Gastrocnemius medialis (tissue), 4 donors: ENCODE measurements at regions not wholly inside any gene's neighbourhood (a gene's known extent, or its start where the extent isn't known, plus 50 kb on each side); places are given as distances from the start of the nearest gene placed in this dataset.

Experiments
- ATAC-seq, 2 donors: fragments of 150-250 bp; one replicate each; pipeline ENCODE4 v1.9.1; 2016
- DNase-seq, 2 donors: peaks; one replicate each; pipeline ENCODE4 v3.0.0-alpha.2; 2019
- H3K27ac ChIP-seq, 4 donors: fragments of 200-600 bp; sonication (generic); 1 replicate in 1 of 4; 2 replicates in 3 of 4; pipeline ENCODE4 v1.5.1; 2016 to 2018; ENCODE audit warnings: mild to moderate bottlenecking in 2 of 4, moderate library complexity in 1 of 4
- H3K27me3 ChIP-seq, 3 donors: fragments of 200-600 bp; sonication (generic) in 2 of 3; 1 replicate in 1 of 3; 2 replicates in 2 of 3; pipeline versions ENCODE4 v1.5.1 to v1.6.0; 2016 to 2019; ENCODE audit warnings: mild to moderate bottlenecking in 1 of 3, moderate library complexity in 1 of 3
- H3K36me3 ChIP-seq, 2 donors: fragments of 200-600 bp; sonication (generic) in 1 of 2; one replicate each; pipeline ENCODE4 v1.5.1; 2017 to 2018
- H3K4me1 ChIP-seq, 2 donors: fragments of 200-600 bp; sonication (generic) in 1 of 2; one replicate each; pipeline ENCODE4 v1.5.1; 2016 to 2017; ENCODE audit warnings: mild to moderate bottlenecking in 2 of 2
- H3K4me3 ChIP-seq, 4 donors: fragments of 200-600 bp; sonication (generic) in 3 of 4; 1 replicate in 1 of 4; 2 replicates in 3 of 4; pipeline ENCODE4 v1.5.1; 2016 to 2019; ENCODE audit warnings: mild to moderate bottlenecking in 2 of 4
- H3K9me3 ChIP-seq, 3 donors: fragments of 200-600 bp; sonication (generic) in 2 of 3; 1 replicate in 1 of 3; 2 replicates in 2 of 3; pipeline ENCODE4 v1.5.1; 2016 to 2019
- POLR2A ChIP-seq, 2 donors: fragments of 450-650 bp; IDR thresholded peaks; one replicate each; pipeline ENCODE4 v1.6.1; 2017; ENCODE audit warnings: antibody characterized with exemption in 2 of 2, mild to moderate bottlenecking in 2 of 2, moderate library complexity in 2 of 2
- in situ Hi-C, 4 donors: fragments of 200-750 bp; cut with MboI; loops; one replicate each; pipeline versions ENCODE4 v1.15.0 to v1.8.0; 2017; ENCODE audit warnings: low sequenced_read_pairs in 4 of 4
- intact Hi-C: fragments of 100-400 bp; cut with DNase I; formaldehyde crosslinking; loops from one replicate; pipeline ENCODE4 v1.15.1; 2023; ENCODE audit warnings: low total_unique reads
- TF ChIP-seq, protein P1 (sequence below), 5 experiments: fragments of 450-650 bp in 3 of 5; fragments of 200-600 bp in 2 of 5; sonication (generic) in 2 of 5; IDR thresholded peaks in 4 of 5; conservative IDR thresholded peaks in 1 of 5; 1 replicate in 4 of 5; 2 replicates in 1 of 5; pipeline ENCODE4 v1.5.1; 2016 to 2019; ENCODE audit warnings: antibody characterized with exemption in 5 of 5, mild to moderate bottlenecking in 3 of 5, moderate library complexity in 3 of 5

DNA sequence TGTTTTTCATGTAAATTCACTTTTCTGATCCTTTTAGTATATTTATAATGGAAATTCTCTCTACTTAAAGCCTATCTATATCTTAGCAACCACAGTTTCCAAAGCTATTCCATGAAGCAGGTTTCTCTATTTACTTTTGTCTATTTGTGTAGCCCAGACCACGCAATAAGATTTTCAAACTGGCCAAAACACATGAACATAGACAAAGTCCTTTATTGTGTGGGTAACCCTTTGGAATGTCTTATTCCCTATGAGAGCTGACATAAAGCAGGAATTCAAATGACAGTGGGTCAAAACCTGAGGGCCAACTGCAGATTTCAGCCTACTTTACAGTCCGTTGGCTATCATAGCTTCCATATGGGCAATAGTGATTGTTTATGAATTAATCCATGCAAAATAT lies 252.6 kb downstream of the LTN1 start:
- H3K4me3 ChIP-seq: no peak overlapping the region
- ATAC-seq (no peak), DNase-seq (no peak)
- H3K27me3 ChIP-seq: no peaks in the 10 kb centered on the region
- peaks cover under 1 to 3% of the 10 kb centered on the region in 2 donors for H3K4me1 ChIP-seq
- H3K9me3 ChIP-seq: no peaks in the 10 kb centered on the region
- H3K27ac ChIP-seq: no peak overlapping the region
- in situ Hi-C loops (loop anchor here (10.0 to 25.0 kb wide), 8 partner anchors 205 to 1895 kb away; partner anchors contain the start of gene ADAMTS1 (in 3 of the 4)), intact Hi-C loops (loop anchor here (10.0 kb wide), 2 partner anchors 405 to 665 kb away; no protein-coding TSS in a partner anchor)
- no peak for TF ChIP-seq POLR2A (IDR thresholded peaks at IDR 0.05)
- TF ChIP-seq, protein P1, sequence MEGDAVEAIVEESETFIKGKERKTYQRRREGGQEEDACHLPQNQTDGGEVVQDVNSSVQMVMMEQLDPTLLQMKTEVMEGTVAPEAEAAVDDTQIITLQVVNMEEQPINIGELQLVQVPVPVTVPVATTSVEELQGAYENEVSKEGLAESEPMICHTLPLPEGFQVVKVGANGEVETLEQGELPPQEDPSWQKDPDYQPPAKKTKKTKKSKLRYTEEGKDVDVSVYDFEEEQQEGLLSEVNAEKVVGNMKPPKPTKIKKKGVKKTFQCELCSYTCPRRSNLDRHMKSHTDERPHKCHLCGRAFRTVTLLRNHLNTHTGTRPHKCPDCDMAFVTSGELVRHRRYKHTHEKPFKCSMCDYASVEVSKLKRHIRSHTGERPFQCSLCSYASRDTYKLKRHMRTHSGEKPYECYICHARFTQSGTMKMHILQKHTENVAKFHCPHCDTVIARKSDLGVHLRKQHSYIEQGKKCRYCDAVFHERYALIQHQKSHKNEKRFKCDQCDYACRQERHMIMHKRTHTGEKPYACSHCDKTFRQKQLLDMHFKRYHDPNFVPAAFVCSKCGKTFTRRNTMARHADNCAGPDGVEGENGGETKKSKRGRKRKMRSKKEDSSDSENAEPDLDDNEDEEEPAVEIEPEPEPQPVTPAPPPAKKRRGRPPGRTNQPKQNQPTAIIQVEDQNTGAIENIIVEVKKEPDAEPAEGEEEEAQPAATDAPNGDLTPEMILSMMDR (IDR thresholded peaks at IDR 0.05 in 4 of 5, conservative IDR thresholded peaks at IDR 0.05 in 1 of 5): no peak
- no peaks in the 10 kb centered on the region for H3K36me3 ChIP-seq

DNA sequence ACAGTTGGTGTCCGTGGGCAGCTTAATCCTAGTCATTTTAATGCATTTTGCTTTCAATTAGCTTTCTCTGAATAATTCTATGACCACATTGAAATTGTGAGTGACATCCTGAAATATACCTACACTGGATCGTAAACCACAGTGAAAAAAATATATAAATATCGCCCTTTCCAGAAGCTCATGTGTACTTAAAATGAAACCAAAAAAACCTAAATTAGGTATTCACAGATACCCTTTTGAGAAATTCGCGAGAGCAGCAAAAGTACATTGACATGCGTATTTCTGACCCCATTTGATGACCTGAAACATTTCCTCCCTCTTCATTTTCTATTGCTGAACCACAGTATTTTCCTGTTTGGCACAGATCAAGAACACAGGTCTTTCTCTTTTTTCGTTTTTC lies 253.8 kb downstream of the LTN1 start:
- in situ Hi-C loops: loop anchor here in 3 of 4 donors (25.0 kb wide), 3 partner anchors 402 to 1027 kb away; no protein-coding TSS in a partner anchor
- H3K9me3 ChIP-seq: no peaks in the 10 kb centered on the region
- no peak for TF ChIP-seq POLR2A (IDR thresholded peaks at IDR 0.05)
- TF ChIP-seq, protein P1 (IDR thresholded peaks at IDR 0.05 in 4 of 5, conservative IDR thresholded peaks at IDR 0.05 in 1 of 5): no peak
- DNase-seq: no peak
- no peak for ATAC-seq
- no peak overlapping the region for H3K27ac ChIP-seq
- no peak overlapping the region for H3K4me3 ChIP-seq
- H3K36me3 ChIP-seq: no peaks in the 10 kb centered on the region
- intact Hi-C loops: no loop called here
- H3K4me1 ChIP-seq: no peaks in the 10 kb centered on the region
- no peaks in the 10 kb centered on the region for H3K27me3 ChIP-seq

DNA sequence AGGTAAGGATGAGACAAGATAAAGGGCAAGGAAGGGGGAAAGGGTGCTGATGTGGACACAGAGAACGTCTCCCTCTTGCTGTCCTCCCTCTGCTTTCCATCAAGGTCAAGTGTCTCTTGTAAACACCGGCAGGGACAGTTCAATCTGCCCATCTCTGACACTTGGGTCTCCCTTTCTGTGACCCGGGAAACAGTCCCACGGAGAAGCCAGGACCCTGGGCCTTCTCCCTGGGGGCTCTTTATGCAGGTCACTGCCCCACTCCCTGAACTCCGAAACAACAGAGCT lies 254.3 kb downstream of the LTN1 start:
- no peak overlapping the region for H3K4me3 ChIP-seq
- ATAC-seq: no peak
- intact Hi-C loops (no loop called here), in situ Hi-C loops (loop anchor here in 3 of 4 donors (25.0 kb wide), 3 partner anchors 401 to 1026 kb away; no protein-coding TSS in a partner anchor)
- H3K27ac ChIP-seq: no peak overlapping the region
- DNase-seq: no peak
- H3K36me3 ChIP-seq: no peaks in the 10 kb centered on the region
- no peaks in the 10 kb centered on the region for H3K9me3 ChIP-seq
- H3K4me1 ChIP-seq: no peaks in the 10 kb centered on the region
- TF ChIP-seq POLR2A (IDR thresholded peaks at IDR 0.05): no peak
- TF ChIP-seq, protein P1 (IDR thresholded peaks at IDR 0.05 in 4 of 5, conservative IDR thresholded peaks at IDR 0.05 in 1 of 5): no peak
- H3K27me3 ChIP-seq: no peaks in the 10 kb centered on the region

DNA sequence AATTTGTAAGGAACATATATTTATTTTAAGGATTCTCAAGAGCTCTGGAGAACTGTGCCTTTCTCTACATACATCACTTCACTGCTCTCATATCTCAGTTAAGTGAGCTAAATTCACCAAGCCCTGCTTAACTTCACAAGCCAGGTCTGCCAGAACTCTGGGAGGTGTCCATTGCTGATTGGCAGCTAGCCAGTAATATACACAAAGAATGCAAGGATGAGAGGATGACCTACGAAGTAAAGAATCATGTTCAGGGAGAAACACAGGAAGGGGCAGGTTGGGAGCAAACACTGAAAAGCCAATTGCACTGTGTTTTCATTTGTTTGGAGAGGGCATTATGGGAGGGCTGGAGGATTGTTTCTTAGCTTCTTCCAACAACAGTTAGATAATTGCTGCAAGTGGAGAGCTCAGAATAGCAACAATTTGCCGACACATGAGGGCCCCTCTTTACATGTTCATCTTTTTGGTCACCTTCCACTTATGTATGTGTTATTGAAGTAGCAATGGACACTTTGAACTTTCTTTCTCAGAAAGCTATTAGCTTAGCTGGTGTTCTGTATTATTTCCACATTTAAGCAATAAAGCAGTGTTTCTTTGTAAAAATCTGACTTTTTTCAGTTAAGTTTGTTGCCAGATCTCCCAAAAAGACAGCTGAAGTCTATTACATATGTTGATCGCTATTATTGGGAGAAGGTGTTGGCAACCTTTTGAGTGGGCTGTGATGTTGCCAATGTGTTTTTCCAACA lies 254.8 kb downstream of the LTN1 start:
- no peaks in the 10 kb centered on the region for H3K36me3 ChIP-seq
- no peak for ATAC-seq
- no peaks in the 10 kb centered on the region for H3K9me3 ChIP-seq
- in situ Hi-C loops (loop anchor here in 3 of 4 donors (25.0 kb wide), 3 partner anchors 401 to 1026 kb away; no protein-coding TSS in a partner anchor), intact Hi-C loops (no loop called here)
- DNase-seq: no peak
- H3K4me1 ChIP-seq: no peaks in the 10 kb centered on the region
- no peak for TF ChIP-seq POLR2A (IDR thresholded peaks at IDR 0.05)
- TF ChIP-seq, protein P1 (IDR thresholded peaks at IDR 0.05 in 4 of 5, conservative IDR thresholded peaks at IDR 0.05 in 1 of 5): no peak
- no peak overlapping the region for H3K27ac ChIP-seq
- H3K4me3 ChIP-seq: no peak overlapping the region
- H3K27me3 ChIP-seq: no peaks in the 10 kb centered on the region
